Umbilical cord (tissue), 1 donor: ENCODE measurements at regions not wholly inside any gene's neighbourhood (a gene's known extent, or its start where the extent isn't known, plus 50 kb on each side); places are given as distances from the start of the nearest gene placed in this dataset.

Source experiments
- DNase-seq: peaks from one replicate; pipeline ENCODE4 v3.0.0-alpha.2; 2015; ENCODE audit warnings: low spot score

DNA sequence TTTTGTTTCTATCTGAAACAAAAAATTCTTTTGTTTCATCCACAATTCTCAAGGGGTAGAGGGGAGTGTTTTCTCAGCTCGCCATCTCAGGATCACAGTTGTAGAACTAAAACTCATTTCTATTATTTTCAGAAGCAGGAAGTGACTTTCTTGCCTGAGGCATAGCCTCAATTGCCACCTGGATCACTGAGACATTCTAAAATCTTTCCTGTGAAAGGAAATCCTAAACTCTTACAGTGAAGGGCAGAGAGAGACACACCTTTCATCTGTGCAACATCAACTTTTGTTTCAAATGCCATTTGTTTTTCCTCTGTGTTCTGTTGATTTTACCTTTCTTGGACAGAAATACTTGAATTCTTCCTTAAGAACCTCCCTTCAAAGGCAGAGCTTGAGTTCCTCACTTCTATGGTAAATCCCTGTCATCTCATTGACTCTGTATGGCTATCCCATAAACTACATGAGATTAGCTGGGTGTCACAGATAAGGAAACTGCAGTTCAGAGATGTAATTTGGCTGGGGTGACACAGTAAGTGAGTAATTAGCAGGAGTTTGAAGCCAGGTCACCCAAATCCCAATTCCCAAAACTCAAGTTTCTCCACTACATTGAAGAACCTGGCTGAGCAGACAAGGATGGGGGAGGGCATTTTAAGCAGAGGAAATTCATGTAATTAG, 224.4 kb upstream of the HTR2A start:
- no peak for DNase-seq

- no peak for DNase-seq
These were observed 223.4 kb upstream of the HTR2A start for GRCh38 chr13:47120282-47120681.

DNA sequence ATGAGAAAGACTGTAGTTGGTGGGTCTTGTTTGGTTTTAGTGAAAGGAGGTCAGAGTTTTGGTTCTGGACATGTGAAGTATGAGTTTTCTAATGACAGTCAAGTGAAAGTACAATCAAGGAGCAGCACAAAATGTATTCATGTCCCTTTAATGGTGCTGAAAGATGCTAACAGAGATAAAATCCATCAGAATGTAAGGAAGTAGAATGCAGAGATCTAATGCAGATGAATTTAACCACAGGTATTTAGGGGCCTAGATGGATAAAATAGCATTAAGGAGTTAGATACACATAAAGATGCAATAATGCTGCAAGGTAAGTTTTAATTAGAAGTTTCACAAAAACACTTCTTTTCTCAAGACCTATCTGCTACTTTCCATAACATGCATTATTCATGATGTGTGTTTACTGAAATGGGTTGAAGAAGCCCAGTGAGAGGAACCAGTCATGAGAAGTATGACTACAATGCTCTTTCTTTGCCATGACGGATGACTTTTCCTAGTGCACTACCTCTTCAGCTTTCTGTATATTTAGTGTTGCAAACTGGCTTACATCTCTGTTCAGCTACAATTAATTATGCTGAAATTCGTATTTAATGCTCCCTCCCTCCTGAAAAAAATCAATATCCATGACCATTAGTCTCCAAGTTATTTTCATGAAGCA, 222.9 kb upstream of the HTR2A start:
- DNase-seq, result no peak

GRCh38 chr13:47117268-47117667, 220.4 kb upstream of the HTR2A start:
- DNase-seq, result peak; percentile 86

GRCh38 chr13:47114030-47114429, 217.2 kb upstream of the HTR2A start:
- DNase-seq, result no peak

- no peak for DNase-seq
These were observed 216.0 kb upstream of the HTR2A start for GRCh38 chr13:47112903-47113299.

GRCh38 chr13:47112205-47112902, 215.5 kb upstream of the HTR2A start:
- no peak for DNase-seq

- DNase-seq, result peak; percentile 37
These were observed 214.6 kb upstream of the HTR2A start for GRCh38 chr13:47111499-47111898.

GRCh38 chr13:47110833-47111240, 214.0 kb upstream of the HTR2A start:
- DNase-seq, result no peak

GRCh38 chr13:47110141-47110540, 213.3 kb upstream of the HTR2A start:
- DNase-seq, result no peak

- no peak for DNase-seq
These were observed 212.2 kb upstream of the HTR2A start for GRCh38 chr13:47109028-47109427.

DNA sequence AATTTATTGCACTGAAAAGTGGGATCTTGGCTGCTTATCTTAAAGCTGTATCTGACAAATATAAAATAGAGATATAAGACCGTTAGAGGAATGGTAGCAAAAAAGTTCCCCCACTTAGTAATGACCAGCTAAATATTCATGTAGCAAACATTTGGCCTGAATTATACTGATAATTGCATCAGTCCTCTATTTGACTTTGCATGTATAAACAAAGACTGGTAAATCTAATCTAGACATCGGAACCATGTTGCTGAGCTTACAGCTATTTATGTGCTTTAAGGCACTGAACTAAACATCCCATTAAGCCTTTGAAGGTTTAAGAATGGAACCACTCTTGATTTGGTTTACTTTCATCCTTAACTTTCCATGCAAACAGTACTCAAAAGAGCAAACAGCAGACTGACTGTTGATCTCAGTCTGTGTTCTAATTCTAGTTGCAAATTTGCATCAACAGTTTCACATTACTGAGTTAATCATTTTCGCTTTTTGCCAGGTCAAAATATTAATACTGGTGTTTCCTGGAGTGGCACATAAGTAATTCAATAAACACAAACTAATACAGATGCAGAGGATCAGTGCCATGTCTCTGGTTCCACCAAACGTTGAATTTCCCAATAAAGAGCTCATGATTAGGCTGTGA, 203.5 kb upstream of the HTR2A start:
- DNase-seq, result peak; percentile 24

DNA sequence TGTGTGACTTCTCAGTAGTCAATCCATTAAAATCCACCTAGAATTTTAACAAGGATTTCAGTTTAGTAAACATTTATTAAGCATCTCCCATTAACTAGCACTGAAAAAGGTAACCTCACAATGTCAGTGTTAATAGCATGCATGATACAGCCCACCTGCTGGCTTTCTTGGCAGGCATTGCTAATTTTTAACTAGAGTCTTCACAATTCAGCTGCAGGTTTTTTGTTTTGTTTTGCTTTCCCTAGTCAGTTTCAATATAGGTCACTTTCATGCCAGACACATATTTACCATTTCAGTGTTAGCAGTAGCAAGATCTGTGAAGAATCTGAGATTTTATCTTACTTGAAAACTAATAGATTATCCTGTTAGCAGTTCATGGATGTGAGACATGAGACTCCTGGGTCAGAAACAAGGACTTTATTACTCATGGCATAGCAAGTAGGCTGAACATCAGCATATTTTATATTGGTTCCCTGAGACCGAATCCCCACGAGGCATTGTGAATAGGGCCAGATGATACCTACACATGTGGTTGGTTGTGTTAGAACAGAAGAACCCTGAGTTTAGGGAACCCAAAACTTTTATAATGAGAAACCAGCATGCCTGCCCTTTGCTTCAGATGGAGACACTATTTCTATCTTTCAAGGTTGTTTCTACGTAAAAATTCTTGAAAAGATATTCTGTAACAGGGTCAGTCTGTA, 198.0 kb upstream of the HTR2A start:
- no peak for DNase-seq

DNA sequence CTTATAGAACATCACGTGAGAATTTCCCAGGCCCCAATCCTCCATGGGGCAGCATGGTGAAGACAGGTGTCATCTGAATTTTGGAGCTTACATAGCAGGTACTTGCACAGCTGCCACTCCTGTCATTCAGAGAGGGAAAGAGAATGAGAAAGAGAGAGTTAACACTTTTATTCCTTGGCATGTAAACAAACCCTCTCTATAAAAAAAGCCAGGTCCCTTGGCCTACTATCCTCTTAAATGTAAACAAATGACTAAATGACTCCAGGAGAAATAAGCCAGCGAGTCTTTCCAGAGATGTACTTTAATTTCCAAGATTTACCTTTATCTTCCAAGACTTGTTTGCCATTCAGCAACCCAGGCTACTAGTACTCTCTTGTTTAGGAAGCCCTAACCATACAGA, 195.3 kb upstream of the HTR2A start:
- no peak for DNase-seq

DNA sequence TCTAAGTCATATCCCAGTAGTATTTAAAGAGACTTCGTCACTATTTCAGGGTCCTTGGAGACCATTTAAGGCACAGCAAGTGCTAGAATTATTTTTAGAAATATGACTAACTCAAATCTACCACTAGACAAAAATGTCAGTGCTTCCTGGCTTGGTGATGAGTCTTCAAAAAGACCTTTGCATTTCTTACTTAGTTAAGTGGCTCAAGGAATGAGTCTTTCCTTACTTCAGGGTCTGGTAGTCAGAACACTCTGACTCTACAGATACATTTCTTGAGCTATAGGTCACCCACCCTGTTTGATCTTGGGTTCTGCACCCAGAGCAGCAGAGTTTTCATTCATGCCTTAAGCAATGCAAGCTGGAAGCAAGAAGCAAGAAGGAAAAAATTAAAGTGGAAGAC, 191.0 kb upstream of the HTR2A start:
- peak; percentile 18 for DNase-seq

- no peak for DNase-seq
These were observed 190.4 kb upstream of the HTR2A start for GRCh38 chr13:47087241-47087640.

- no peak for DNase-seq
These were observed 188.5 kb upstream of the HTR2A start for GRCh38 chr13:47085346-47085745.

- no peak for DNase-seq
These were observed 185.0 kb upstream of the HTR2A start for GRCh38 chr13:47081850-47082249.

GRCh38 chr13:47081246-47081645, 184.4 kb upstream of the HTR2A start:
- peak; percentile 47 for DNase-seq

- no peak for DNase-seq
These were observed 183.8 kb upstream of the HTR2A start for GRCh38 chr13:47080621-47081020.

- DNase-seq, result no peak
These were observed 179.6 kb upstream of the HTR2A start for GRCh38 chr13:47076500-47076899.

DNA sequence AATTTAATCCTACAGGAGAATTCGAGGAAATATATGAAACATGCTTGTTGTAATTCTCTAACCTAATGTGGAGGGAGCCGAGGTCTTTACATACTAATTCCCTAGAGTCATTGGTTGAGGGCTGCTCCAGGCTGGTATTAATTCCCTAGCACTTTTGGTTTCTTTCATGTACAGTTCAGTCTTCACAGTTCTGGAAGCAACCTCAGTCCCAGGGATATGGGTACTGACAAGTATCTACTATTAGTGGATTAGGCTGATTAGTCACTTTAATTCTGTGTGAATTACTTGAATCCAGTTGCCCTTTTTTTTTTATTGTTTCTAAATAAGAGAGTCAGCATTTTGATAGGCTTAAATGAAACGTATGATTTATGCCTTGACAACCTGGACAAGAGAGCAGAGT, 172.3 kb upstream of the HTR2A start:
- DNase-seq, result no peak
